ENCODE measurements at regions not wholly inside any gene's neighbourhood (a gene's known extent, or its start where the extent isn't known, plus 50 kb on each side); places are given as distances from the start of the nearest gene placed in this dataset.

- Histone ChIP-seq H3K27me3 (replicated peaks in 1 of 7) (no peaks in the 10 kb centered on the region), H3K4me3 (no peak overlapping the region), H3K4me1 (no peaks in the 10 kb centered on the region), H3K27ac (no peak overlapping the region), H3K9me3 (peaks cover 0 to 3% (median 0%) of the 10 kb centered on the region in 8 donors), H3K36me3 (no peaks in the 10 kb centered on the region)
- intact Hi-C loops (cut with DNase I; ENCODE audit: low total_unique reads) = no loop called here
- TF ChIP-seq CTCF (IDR thresholded peaks at IDR 0.05 in 8 of 11, conservative IDR thresholded peaks at IDR 0.05 in 3 of 11) (no peak), POLR2A (IDR thresholded peaks at IDR 0.05) (no peak), POLR2AphosphoS5 (IDR thresholded peaks at IDR 0.05) (no peak)
- no peak for DNase-seq
- WGBS, 5 donors = 86 to 93% (median 90%) methylated on average over 7 of the region's 7 CpGs
Measured at GRCh38 chr2:16167870-16168426, 227.6 kb downstream of the MYCN start.

GRCh38 chr2:16167451-16167861 is 227.1 kb downstream of the MYCN start:
- intact Hi-C loops (cut with DNase I; ENCODE audit: low total_unique reads) = no loop called here
- DNase-seq = no peak
- Histone ChIP-seq H3K36me3 (no peaks in the 10 kb centered on the region), H3K4me1 (no peaks in the 10 kb centered on the region), H3K27me3 (replicated peaks in 1 of 7) (no peaks in the 10 kb centered on the region), H3K4me3 (no peak overlapping the region), H3K27ac (no peak overlapping the region), H3K9me3 (peaks cover 0 to 3% (median 0%) of the 10 kb centered on the region in 8 donors)
- TF ChIP-seq POLR2AphosphoS5 (IDR thresholded peaks at IDR 0.05) = no peak
- TF ChIP-seq POLR2A (IDR thresholded peaks at IDR 0.05) = no peak
- no peak for TF ChIP-seq CTCF (IDR thresholded peaks at IDR 0.05 in 8 of 11, conservative IDR thresholded peaks at IDR 0.05 in 3 of 11)
- 85 to 92% (median 90%) methylated on average over 6 of the region's 6 CpGs for WGBS, 5 donors

GRCh38 chr2:16166327-16166981 is 226.1 kb downstream of the MYCN start:
- intact Hi-C loops (cut with DNase I; ENCODE audit: low total_unique reads) = no loop called here
- H3K9me3 ChIP-seq = peaks cover 0 to 3% (median 0%) of the 10 kb centered on the region in 8 donors
- H3K27me3 ChIP-seq (replicated peaks in 1 of 7) = no peaks in the 10 kb centered on the region
- no peaks in the 10 kb centered on the region for H3K4me1 ChIP-seq
- DNase-seq = no peak
- TF ChIP-seq CTCF (IDR thresholded peaks at IDR 0.05 in 8 of 11, conservative IDR thresholded peaks at IDR 0.05 in 3 of 11) (no peak), POLR2AphosphoS5 (IDR thresholded peaks at IDR 0.05) (no peak), POLR2A (IDR thresholded peaks at IDR 0.05) (no peak)
- H3K36me3 ChIP-seq = no peaks in the 10 kb centered on the region
- WGBS, 5 donors = 72 to 77% (median 74%) methylated on average over 21 of the region's 21 CpGs
- H3K4me3 ChIP-seq = no peak overlapping the region
- no peak overlapping the region for H3K27ac ChIP-seq

GRCh38 chr2:16165518-16166326 is 225.4 kb downstream of the MYCN start:
- WGBS, 5 donors = 86 to 96% (median 91%) methylated on average over 8 to 9 of the region's 9 CpGs
- H3K4me1 ChIP-seq = no peaks in the 10 kb centered on the region
- H3K27me3 ChIP-seq (replicated peaks in 1 of 7) = no peaks in the 10 kb centered on the region
- no peak for DNase-seq
- intact Hi-C loops (cut with DNase I; ENCODE audit: low total_unique reads) = no loop called here
- no peak for TF ChIP-seq POLR2AphosphoS5 (IDR thresholded peaks at IDR 0.05)
- no peak for TF ChIP-seq CTCF (IDR thresholded peaks at IDR 0.05 in 8 of 11, conservative IDR thresholded peaks at IDR 0.05 in 3 of 11)
- no peak for TF ChIP-seq POLR2A (IDR thresholded peaks at IDR 0.05)
- no peak overlapping the region for H3K27ac ChIP-seq
- H3K9me3 ChIP-seq = peaks cover 0 to 3% (median 0%) of the 10 kb centered on the region in 8 donors
- no peaks in the 10 kb centered on the region for H3K36me3 ChIP-seq
- H3K4me3 ChIP-seq = no peak overlapping the region
